ENCODE measurements at regions not wholly inside any gene's neighbourhood (a gene's known extent, or its start where the extent isn't known, plus 50 kb on each side); places are given as distances from the start of the nearest gene placed in this dataset.

- no peak for DNase-seq (ENCODE audit: low spot score)
- in situ Hi-C loops (cut with MboI; ENCODE audit: low sequenced_read_pairs, unreplicated experiment) = no loop called here
These were observed 381.4 kb downstream of the PLPP3 start for GRCh38 chr1:56197946-56198345.

DNA sequence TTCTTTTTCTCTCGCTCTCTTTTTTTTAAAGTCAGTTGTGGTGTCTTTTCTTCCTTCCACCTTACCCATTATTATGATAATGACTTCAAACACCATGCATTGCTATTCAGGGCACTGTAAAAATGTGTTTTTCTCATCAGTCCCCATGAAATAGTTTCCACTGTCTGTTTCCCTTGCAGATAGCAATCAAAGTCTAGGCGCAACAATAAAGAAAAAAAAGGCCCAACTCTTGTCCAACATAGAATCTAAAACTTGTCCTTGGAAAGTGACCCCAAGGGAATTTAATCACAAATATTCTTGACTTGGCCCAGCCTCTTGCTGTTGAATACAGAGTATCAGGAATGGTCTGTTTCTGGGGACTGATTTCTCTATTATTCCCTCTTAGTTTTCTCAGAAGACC is 382.5 kb downstream of the PLPP3 start:
- no peak for TF ChIP-seq CTCF (IDR thresholded peaks at IDR 0.05; ENCODE audit: borderline replicate concordance, control extremely low read depth, extremely low read depth, insufficient read depth, missing control alignments)

More at GRCh38 chr1:56197946-56198345, 381.4 kb downstream of the PLPP3 start:
- no peak for TF ChIP-seq CTCF (IDR thresholded peaks at IDR 0.05; ENCODE audit: borderline replicate concordance, control extremely low read depth, extremely low read depth, insufficient read depth, missing control alignments)

GRCh38 chr1:56194701-56195300 is 384.6 kb downstream of the PLPP3 start:
- DNase-seq (ENCODE audit: low spot score) = no peak
- no peak for TF ChIP-seq CTCF (IDR thresholded peaks at IDR 0.05; ENCODE audit: borderline replicate concordance, control extremely low read depth, extremely low read depth, insufficient read depth, missing control alignments)
- in situ Hi-C loops (cut with MboI; ENCODE audit: low sequenced_read_pairs, unreplicated experiment) = no loop called here

More for the DNA sequence above, 382.5 kb downstream of the PLPP3 start:
- no peak for DNase-seq (ENCODE audit: low spot score)
- in situ Hi-C loops (cut with MboI; ENCODE audit: low sequenced_read_pairs, unreplicated experiment) = no loop called here

- in situ Hi-C loops (cut with MboI; ENCODE audit: low sequenced_read_pairs, unreplicated experiment) = no loop called here
- TF ChIP-seq CTCF (IDR thresholded peaks at IDR 0.05; ENCODE audit: borderline replicate concordance, control extremely low read depth, extremely low read depth, insufficient read depth, missing control alignments) = no peak
- DNase-seq (ENCODE audit: low spot score) = no peak
These were observed 385.7 kb downstream of the PLPP3 start for GRCh38 chr1:56193656-56194055.

- TF ChIP-seq CTCF (IDR thresholded peaks at IDR 0.05; ENCODE audit: borderline replicate concordance, control extremely low read depth, extremely low read depth, insufficient read depth, missing control alignments) = no peak
- DNase-seq (ENCODE audit: low spot score) = no peak
- in situ Hi-C loops (cut with MboI; ENCODE audit: low sequenced_read_pairs, unreplicated experiment) = no loop called here
These were observed 388.0 kb downstream of the PLPP3 start for GRCh38 chr1:56191369-56191768.

- in situ Hi-C loops (cut with MboI; ENCODE audit: low sequenced_read_pairs, unreplicated experiment) = no loop called here
- DNase-seq (ENCODE audit: low spot score) = no peak
- no peak for TF ChIP-seq CTCF (IDR thresholded peaks at IDR 0.05; ENCODE audit: borderline replicate concordance, control extremely low read depth, extremely low read depth, insufficient read depth, missing control alignments)
These were observed 388.5 kb downstream of the PLPP3 start for GRCh38 chr1:56190806-56191365.

All from GM13976 (cell line).